ENCODE measurements at regions not wholly inside any gene's neighbourhood (a gene's known extent, or its start where the extent isn't known, plus 50 kb on each side); places are given as distances from the start of the nearest gene placed in this dataset.

DNA sequence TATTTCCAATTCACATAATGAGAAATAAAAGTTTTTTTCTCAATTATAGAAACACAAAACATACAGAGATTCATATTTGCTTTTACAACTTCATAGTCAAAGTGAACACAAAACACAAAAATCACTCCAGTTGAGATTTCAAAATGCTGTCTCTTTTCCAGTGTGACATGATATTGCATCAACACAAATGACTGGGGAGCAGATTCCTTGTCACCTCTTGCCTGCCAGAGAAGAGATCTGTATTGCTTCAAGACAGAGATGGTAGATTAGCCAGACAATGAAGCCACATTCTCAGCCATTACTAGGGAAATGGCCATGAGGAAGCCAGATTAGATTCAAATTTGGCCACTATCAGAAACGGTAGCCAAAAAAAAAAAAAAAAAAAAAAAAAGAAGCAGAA, 2313.1 kb upstream of the AGA start:
- no peak for DNase-seq

DNA sequence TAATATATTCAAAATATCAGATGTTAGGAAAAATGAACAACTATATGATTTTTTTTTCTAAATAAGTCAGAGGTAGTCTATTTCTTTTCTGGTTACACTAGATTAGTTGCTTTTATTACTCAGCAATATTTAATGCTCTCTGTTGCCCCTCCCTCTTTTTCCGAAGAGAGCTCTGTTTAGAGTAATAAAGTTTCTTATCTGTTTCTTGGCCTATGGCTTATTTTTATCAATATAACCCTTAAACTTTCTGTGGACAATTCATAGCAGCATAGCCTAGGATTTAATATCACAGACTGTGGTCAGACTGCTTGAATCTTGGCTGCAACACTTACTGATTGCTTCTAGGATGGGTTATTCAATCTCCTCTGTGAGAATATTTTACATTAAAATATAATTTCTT, 2315.4 kb upstream of the AGA start:
- DNase-seq: no peak

DNA sequence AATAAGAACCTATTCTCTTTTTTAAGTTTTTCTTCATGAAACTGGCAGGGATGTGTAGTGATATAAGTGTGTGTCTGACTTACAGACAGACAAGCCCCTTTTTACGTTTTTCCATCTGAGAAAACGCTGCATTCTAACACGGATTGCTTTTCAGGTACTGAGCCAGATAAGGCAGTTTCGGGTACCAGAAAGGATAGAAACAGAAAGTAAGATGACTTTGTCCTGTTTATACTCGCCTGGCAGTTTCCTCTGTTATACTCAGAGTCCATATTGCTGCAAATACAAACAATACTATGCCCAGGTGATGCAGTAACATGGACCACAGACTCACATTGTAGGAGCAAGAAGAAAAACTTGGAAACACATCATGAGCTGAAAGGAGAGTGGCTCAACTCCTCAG, 2320.6 kb upstream of the AGA start:
- no peak for DNase-seq

DNA sequence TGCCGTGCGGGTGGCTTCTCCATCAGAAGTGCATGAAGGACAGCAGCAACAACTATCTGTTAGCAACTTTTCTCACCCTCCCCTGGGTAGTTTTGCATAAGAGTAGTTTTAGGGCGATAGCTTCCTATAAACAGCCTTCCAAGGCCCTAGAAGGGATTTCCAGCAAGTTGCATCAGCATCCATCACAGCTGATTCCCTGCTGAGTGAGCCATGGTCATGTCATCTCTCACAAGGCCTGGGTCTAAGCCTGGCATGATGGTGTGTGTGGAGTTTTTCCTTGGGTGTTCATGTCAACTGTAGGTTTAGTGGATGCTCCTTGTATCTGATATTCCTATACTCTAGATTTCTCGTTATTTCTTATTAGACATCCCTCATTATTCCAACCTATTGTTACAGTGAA, 2324.7 kb upstream of the AGA start:
- no peak for DNase-seq

DNA sequence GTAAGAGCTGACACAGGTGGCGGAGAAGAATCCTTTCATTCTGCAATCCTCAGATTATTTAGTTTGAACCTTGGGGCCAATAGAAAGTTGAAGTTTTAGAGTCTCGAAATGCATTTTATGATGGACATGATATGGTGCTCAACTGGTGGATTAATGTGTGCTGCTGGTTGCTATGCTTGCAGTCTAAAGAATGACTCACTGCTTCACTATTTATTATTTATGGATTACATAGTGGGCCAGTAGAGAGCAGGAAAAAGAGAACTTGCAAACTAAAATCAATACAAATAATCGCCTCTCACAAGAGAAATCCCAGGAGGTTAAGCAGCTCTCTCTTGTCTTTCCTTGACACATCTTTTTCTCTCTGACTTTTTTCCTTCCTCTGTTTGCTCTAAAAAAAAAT, 2326.8 kb upstream of the AGA start:
- no peak for DNase-seq

DNA sequence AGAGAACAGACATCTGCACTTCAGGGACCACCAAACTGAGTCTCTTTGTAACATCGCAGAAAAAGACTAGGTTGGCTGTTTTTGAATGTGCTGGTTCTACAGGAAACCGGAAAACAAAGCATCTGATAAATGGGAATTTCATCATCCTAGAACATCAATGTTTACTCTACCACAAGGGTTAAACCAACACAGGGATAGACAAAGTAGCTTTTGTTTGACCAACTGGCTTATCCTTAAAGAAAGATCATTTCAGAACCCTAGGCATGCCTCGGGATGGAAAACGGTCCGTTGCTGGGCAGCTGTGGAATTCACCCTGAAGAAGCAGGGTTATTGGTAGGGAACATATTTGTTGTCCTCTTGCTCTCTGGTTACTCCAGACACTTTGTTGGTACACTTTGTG, 2355.5 kb upstream of the AGA start:
- DNase-seq: no peak

DNA sequence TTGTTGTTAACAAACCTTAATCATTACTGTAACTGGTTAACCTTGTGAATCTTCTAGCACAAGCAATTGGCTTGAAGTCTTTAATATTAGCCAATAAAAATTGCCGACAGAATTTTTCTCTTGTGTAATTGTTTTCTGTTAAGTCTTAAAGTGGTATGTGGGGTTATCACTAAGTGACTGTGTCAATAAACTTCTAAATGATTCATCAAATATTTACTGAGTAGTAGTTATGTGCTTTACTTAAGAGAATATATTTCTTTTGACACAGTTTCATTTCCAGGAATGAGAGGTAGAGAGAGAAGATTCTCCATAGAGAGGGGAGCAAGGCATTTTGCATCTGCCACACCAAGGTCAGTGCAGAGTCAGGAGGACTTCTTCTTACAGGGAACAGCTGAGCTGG, 2361.6 kb upstream of the AGA start:
- DNase-seq: no peak

DNA sequence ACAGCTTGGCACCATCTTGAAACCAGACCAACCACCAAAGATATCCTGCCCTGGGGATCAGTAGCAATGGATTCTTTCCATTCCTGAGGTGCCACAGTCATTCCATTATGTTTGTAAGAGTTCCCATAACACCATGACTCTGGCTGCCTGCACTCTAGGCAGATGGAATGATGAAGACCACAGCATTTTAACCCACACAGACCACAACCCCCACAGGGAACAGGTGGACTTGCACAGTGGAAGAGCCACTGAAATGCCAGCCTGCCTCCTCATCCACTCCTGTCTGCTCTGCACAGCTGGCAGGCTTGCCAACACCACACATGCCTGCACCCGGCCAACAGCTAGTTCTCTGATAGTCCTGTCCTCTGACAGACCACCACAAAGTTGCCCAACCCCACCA, 2362.2 kb upstream of the AGA start:
- no peak for DNase-seq

DNA sequence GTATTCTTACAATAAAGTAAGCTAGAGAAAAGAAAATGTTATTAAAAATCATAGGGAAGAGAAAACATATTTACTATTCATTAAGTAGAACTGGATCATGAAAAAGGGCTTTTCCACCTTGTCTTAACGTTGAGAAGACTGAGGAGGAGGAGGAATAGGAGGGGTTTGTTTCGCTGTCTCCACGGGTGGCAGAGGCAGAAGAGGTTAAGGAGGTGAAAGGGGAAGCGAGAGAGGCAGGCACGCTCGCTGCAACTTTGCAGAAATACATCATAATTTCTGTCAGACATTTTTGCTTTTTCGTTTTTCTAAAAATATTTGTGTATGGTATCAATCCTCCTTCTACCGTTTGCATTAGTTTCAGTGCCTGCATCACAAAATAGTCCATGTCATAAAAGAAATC, 2375.1 kb upstream of the AGA start:
- no peak for DNase-seq

DNA sequence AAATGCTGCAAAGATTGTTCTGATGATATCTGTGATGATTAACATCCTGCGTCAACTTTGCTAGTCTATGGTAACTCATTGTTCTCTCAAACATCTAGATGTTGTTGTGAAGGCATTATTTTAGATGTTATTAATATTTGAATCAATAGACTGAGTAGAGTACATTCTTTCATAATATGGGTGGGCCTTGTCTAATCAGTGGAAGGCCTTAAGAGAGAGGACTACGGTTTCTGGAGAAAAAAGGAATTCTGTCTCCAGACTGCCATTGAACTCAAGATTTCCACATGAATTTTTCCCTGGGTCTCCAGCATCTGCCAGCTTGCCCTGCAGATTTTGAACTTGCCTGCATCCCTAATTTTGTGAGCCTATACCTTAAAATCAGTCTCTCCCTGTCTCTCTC, 2381.1 kb upstream of the AGA start:
- DNase-seq: no peak

DNA sequence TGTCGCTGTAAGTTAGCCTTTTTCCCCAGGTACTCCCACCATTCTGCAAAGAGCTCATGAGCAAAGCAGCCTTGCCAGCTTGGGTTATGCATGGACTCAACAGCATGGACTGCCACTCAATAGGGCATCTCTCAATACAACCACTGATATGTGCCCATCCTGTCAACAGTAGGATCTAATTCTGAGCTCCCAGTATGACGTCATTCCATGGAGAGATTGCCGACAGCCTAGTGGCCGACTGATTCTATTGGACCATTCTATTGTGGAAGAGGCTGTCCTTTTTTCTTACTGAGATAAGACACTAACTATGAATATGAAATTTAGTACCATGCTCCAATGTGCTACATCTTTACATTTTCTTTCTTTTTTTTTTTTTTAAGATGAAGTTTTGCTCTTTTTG, 2389.0 kb upstream of the AGA start:
- no peak for DNase-seq

DNA sequence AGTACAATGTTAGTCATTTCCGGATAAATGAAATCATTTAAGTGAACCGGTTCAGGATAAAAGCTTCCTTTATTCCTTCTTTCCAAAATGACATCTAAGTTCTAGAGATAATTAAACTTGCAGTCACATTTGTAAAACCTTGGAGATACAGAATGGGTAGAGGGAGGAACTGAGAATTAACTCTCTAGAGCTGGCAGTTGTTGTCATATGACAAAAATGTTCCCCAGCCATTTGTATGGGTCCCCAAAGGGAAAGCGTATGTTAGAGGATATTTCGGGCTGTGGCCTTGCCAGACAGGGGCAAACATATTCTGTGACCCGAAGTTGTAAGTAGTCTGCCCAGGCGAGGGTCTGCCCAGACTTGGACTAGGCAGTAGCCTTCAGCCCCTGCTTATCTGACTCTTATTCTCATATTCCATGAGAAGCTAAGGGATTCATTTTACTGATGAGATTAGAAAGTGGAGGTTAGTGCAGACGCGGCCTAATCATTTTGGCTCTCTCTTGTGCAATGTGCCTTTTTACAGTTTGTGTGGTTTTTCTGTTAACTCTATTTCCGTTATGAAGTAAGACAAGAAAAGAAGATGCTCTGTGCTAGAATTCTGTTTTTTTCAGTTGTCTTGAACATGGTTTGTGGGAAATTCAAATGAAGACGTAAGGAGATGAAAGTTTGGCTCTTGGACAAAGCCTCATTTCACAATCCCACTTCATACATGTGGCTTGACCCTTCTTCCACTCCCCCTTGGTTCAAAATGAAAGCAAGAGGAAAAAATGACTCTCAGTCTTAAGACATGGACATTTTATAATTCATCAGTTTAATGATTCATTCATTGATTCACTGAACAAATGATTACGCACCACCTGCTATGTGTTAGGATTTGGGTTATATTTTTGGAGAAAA, 2394.2 kb upstream of the AGA start:
- no peak for DNase-seq

DNA sequence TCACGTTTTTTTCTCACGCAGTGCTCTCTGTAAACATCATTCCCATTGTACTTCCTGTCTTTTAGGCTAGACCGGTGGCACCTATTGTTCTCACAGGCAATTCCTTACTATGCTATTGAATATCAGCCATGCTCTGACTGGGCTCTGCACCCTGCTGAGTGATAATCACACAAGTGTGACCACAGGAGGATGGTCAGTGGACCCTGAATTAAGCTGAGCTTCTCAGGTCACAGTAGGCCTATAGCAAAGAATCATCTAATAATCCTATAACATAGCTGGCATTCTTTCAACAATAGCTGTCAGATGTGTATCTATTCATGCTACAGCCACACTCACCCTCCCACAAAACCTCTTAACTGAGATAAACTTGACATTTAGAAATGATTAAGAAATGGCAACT, 2399.8 kb upstream of the TENM3 start:
- DNase-seq: no peak

DNA sequence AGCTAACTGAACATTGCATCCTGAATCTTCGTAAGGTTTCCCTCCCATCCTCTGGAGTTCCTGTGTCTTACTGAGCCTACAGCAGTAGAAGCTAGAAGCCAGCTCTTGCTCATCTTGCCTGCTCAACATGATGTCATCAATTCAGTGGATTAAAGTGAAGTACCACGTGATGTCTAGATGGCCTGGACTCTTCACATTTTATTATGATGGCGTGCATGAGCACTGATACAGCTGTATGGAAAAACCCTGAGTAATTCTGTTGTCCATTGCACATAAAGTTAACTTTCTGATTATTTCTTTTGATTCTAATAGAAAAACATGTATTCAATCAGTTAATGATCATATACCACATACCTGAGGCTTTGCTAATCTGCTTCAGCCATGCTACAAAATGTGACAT, 2387.7 kb upstream of the TENM3 start:
- no peak for DNase-seq

DNA sequence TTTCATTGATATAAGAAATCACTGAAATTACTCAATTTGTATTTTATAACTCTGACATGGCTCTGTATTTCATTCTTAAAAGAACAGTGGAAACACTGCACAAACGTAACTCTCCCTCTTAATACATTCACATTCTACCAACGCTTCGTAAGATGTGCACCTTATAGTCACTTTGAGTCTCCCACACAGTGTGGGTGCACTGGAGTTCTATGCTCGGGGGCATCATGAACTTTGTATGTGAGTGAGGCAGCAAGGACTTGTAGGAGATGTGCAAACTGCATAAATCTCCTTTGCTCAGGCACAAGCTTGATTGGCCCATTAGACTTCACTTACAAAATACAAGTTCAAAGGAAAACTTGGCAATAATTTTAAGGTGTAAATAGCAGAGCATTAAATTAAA, 2385.0 kb upstream of the TENM3 start:
- DNase-seq: no peak

DNA sequence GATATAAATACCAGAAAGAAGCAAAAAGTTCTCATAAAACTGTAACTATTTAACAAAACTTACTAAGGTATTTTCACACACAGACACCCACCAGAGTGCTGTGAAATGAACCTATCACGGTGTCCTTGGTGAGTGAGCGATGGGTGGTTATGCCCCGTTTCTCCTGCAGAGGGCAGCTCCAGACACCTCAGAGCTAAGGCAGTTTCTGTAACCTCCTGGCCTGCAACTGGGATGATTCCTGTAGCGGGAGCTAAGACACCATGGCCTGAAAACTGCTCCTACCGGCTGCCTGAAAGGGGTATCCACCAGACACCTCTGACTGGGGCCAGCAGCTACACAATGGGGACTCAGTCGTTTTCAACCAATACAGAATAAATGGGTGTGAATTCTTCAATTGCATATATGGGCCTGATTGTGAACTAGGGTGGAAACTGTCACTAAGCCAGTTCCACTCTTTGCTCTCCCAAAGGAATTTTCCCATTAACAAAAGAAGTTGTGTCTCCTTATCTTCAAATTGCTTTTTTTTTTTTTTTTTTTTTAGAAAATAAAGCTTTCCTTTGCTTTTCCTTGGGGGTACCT, 2375.8 kb upstream of the TENM3 start:
- DNase-seq: peak; percentile 54

DNA sequence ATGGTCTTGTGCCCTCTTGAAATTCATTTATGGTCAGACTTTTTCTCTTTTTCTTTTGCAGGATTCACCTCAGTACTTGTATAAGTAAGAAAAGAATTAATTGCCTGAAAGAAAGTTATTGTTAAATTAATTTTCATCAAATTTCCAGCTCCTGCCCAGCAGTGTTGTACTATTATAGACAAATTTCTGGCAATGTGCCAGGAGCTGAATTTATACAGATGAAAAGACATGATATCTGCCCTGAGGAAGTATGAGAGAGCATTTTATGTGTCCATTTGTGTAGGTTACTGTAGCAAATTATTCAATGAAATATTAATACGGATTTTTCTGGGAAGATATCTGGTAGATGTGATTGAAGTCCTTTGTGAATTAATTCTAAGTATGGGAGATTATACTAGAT, 2371.5 kb upstream of the TENM3 start:
- DNase-seq: no peak

DNA sequence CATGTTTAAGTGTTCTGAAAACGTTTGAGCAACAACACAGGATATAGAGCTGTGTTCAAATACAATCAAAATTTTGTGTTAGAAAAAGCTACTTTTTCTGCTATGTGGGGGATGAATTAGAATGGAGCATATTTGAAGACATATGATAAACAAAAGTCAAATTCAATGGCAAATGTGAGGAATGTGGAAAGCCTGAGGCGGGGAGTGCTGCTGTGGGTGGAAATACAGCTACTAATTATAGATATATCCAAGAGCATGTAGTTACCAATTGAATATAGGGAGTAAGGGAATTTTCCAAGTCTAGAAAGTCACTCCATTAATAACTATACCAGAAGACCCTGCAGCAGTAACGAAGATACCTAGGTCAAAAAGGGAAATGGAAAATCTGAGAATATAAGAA, 2370.4 kb upstream of the TENM3 start:
- no peak for DNase-seq

DNA sequence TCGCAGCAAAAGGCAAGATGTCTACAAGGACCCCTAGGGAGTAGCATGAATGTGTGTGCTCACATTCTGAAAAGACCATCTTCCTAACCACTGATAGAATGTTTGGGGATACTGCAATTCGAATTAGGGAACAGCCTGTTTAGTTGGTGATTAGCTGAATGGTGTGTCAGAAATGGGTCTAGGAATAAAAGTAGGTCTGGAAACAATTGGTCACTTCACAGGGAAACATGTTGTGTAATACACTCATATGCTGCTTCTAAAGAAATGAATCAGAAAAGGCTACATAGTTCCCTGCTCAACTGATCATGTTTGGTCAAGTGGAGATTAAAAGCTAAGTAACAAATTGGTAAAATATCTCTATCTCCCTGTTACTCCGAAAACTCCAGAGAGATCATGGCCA, 2362.4 kb upstream of the TENM3 start:
- DNase-seq: no peak

DNA sequence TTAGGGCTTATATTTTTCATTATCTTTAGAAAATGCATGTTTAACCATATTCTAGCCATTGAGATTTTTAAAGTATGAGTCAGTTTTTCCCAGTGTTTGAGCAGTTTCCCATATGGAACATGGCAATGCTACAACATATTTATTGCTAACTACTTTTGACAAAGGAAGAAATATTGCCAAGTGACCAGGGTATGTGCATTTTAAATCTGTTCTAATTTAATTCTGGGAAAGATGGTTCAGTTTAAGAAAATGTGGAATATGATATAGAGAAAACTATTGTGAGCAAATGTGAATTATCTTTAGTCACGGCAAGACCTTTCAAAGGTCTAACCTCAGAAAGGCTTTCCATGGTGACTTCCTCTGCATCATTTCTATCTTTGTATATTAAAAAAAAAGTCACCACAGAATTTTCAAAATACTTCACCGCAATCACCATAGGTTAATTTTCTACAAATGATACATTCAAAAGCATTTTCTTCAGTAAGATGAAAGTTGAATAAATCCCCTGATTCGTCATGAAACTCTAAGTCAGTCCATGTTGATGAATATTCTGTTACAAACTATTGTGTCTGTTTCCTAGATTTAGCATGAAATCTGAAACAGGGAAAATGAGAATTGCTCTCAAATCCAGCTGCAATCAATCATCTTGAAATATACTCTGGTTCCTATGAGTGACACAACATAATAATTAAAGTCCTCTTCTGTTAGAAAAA, 2349.0 kb upstream of the TENM3 start:
- DNase-seq: no peak

DNA sequence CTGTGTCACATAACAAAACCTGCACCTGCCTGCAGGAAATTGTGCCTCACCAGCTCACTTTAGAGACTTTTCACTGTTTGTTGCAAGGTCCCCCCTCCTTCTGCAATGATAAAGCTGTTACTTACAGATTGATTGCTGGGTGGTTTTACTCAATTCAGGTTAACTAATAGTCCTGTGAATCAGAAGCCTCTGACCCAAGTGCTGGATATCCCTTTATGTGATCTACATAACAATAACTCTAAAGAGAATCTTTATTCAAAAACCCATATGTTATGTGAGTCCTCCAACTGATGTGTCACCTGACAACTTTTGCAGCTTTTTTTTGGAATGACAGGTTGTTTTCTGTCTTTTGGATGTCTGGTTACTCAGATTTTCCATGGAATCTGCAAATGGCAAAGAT, 2323.6 kb upstream of the TENM3 start:
- no peak for DNase-seq

DNA sequence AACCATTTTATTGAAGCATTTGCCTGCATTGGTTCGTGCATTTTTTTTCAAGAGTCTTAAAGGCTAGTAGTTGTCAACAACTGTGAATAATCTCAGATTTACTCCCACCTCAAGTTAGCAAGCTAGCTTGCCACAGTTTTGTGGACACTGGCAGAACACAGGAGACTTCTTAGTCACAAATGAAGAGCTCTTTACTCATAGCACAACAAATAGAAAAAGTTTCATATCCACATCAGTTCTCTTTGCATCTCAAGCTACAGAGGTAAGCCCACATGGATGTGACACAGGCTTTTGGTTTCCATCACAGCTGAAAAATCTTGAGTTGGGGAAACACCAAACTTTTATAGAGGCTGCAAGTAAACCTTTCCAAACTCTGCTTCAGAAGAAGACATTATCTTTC, 2315.7 kb upstream of the TENM3 start:
- DNase-seq: no peak

DNA sequence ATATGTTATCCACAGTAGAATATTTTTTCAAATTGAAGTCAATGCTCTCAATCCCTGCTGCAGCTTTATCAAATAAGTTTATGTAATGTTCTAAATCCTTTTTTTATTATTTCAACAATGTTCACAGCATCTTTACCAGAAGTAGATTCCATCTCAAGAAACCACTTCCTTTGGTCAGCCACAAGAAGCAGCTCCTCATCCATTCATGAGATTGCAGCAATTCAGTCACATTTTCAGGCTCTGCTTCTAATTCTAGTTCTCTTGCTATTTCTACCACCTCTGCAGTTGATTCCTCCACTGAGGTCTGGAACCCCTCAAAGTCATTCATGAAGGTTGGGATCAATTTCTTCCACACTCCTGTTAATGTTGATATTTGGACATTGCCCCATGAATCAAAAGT, 2301.3 kb upstream of the TENM3 start:
- no peak for DNase-seq

DNA sequence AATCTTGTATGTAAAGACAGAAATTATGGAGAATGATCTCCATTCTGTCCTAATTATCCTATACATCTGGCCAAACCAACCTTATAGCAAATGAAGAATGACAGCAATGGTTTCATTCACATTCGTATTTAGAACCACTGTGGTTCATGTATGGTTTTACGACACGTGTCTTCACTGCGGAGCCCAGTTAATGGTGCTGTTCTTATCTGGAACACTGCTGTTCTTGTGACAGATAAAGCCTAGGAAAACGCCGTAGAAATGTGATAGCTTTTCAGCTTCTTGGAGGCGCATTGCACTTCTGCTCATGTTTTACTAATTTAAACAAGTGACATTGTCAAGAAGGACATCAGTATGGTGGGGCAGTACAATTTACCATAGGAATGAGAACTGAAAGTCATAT, 2266.4 kb upstream of the TENM3 start:
- no peak for DNase-seq

Measured in activated CD8-positive, alpha-beta memory T cell treated with anti-CD3 and anti-CD28 coated beads, Interleukin-2, amount 50 U/mL, for 48 hours (primary cell).